GM23248 (cell line): ENCODE measurements at regions not wholly inside any gene's neighbourhood (a gene's known extent, or its start where the extent isn't known, plus 50 kb on each side); places are given as distances from the start of the nearest gene placed in this dataset.

Experiments used
- EZH2 ChIP-seq: fragments of 200-600 bp; sonication (generic); IDR thresholded peaks from 2 replicates; pipeline ENCODE4 v1.6.1; 2018; ENCODE audit warnings: antibody characterized with exemption, mild to moderate bottlenecking; ENCODE audit not compliant: insufficient read depth, poor library complexity, severe bottlenecking
- EZH2phosphoT487 ChIP-seq: fragments of 200-600 bp; sonication (generic); IDR thresholded peaks from 2 replicates; pipeline ENCODE4 v1.6.1; 2018; ENCODE audit warnings: antibody characterized with exemption, moderate library complexity, mild to moderate bottlenecking, low read depth; ENCODE audit not compliant: insufficient read depth

DNA sequence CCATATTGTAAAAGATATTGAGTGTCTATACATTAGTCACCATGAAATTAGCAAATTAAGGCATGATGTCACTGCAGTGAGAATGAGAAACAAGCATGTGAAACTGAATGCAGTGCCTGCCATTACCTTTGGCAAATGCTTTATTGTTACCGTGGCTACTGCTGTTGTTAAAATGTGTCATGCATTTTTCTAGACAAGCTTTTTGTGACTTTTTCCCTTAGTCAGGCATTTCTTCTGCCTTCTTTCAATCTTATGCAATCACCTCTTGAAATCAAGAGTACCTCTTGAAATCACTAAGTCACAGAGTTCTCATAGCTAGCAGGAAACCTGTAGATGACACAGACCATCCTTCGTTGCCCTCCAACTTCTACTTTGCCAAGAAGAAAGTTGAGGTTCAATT, 461.7 kb upstream of the TENM4 start:
- TF ChIP-seq EZH2phosphoT487 (no peak), EZH2 (no peak)
